GM21717 (cell line): ENCODE measurements at regions not wholly inside any gene's neighbourhood (a gene's known extent, or its start where the extent isn't known, plus 50 kb on each side); places are given as distances from the start of the nearest gene placed in this dataset.

Experiments used
- ATAC-seq: cut with Tn5 transposase; IDR thresholded peaks from one replicate; pipeline ENCODE4 v1.9.1; 2021; ENCODE audit warnings: mild to moderate bottlenecking, moderate library complexity; ENCODE audit not compliant: unreplicated experiment

GRCh38 chr6:157769776-157770426, 53.1 kb upstream of the SNX9 start:
- ATAC-seq = no peak

DNA sequence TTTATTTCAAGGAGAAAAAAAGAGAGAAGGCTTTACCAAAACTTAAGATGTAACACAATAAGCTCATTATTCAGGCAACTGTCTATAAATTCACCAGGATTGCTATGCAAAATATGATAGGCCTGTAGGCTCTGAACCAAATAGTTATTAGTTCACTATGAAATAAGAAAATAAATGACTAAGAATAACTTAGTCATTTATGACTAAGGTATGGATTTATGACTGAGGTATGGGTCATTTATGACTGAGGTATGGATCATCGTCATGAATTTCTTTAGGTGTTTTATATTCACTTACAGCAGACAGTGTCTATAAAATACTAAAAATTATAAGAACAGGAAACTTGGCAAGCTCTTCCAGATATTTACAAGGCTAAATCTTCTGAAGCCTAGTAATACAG, 52.1 kb upstream of the SNX9 start:
- no peak for ATAC-seq

DNA sequence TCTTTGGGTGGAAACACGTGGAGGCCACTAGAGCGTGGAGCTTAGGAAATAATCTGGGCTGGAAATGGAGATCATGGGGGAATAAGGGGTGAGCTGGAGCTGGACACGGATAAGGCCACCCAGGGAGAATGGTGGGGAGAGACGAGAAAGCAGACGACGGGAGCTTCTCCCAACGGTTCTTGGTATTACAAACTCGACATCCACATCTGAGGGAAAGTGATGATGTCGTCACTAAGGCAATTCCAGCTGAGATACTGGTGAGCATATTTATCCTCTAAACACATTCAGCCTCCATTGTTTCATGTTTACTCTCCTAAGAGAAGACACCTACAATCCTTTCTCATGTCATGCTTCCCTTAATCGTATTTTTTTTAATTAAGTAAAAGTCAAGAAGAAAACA, 50.2 kb upstream of the SNX9 start:
- no peak for ATAC-seq
